KMS-11 (cell line): ENCODE measurements at regions not wholly inside any gene's neighbourhood (a gene's known extent, or its start where the extent isn't known, plus 50 kb on each side); places are given as distances from the start of the nearest gene placed in this dataset.

ENCODE experiments used
- H2AFZ ChIP-seq: fragments of 200-600 bp; sonication (generic); 2 replicates; pipeline ENCODE4 v1.6.1; 2016; ENCODE audit warnings: antibody characterized with exemption, mixed run types, low read depth
- H3K27ac ChIP-seq: fragments of 200-600 bp; sonication (generic); 2 replicates; pipeline ENCODE4 v1.6.1; 2016; ENCODE audit warnings: mild to moderate bottlenecking, mixed run types
- H3K27me3 ChIP-seq: fragments of 200-600 bp; sonication (generic); 2 replicates; pipeline ENCODE4 v1.6.1; 2017; ENCODE audit warnings: mild to moderate bottlenecking, low read depth, mixed run types, moderate library complexity; ENCODE audit not compliant: insufficient read depth
- H3K36me3 ChIP-seq: fragments of 200-600 bp; sonication (generic); 2 replicates; pipeline ENCODE4 v1.6.1; 2017; ENCODE audit warnings: mild to moderate bottlenecking, mixed run types; ENCODE audit not compliant: insufficient read depth
- H3K4me1 ChIP-seq: fragments of 200-600 bp; sonication (generic); 2 replicates; pipeline ENCODE4 v1.6.1; 2016; ENCODE audit warnings: mild to moderate bottlenecking, low read depth, mixed run types; ENCODE audit not compliant: poor library complexity, severe bottlenecking
- H3K4me2 ChIP-seq: fragments of 200-600 bp; sonication (generic); 2 replicates; pipeline ENCODE4 v1.7.0; 2016; ENCODE audit warnings: mild to moderate bottlenecking, mixed run types
- H3K4me3 ChIP-seq: fragments of 200-600 bp; sonication (generic); IDR thresholded peaks from 2 replicates; pipeline ENCODE4 v1.6.1; 2017; ENCODE audit warnings: low read depth, low read length, mixed read lengths; ENCODE audit not compliant: insufficient read depth
- H3K79me2 ChIP-seq: fragments of 200-600 bp; sonication (generic); 2 replicates; pipeline ENCODE4 v1.6.1; 2016; ENCODE audit warnings: low read depth, mixed run types; ENCODE audit not compliant: insufficient read depth
- H3K9ac ChIP-seq: fragments of 200-600 bp; sonication (generic); 2 replicates; pipeline ENCODE4 v1.6.1; 2016; ENCODE audit warnings: mild to moderate bottlenecking, mixed run types
- H4K20me1 ChIP-seq: fragments of 200-600 bp; sonication (generic); 2 replicates; pipeline ENCODE4 v1.6.1; 2016; ENCODE audit warnings: mild to moderate bottlenecking, mixed run types; ENCODE audit not compliant: insufficient read depth
- TF ChIP-seq, protein P1 (sequence below): fragments of 200-600 bp; sonication (generic); conservative IDR thresholded peaks from 2 replicates; pipeline ENCODE4 v1.6.1; 2017; ENCODE audit warnings: low read depth, mild to moderate bottlenecking, antibody characterized with exemption, low read length, moderate library complexity, mixed read lengths

DNA sequence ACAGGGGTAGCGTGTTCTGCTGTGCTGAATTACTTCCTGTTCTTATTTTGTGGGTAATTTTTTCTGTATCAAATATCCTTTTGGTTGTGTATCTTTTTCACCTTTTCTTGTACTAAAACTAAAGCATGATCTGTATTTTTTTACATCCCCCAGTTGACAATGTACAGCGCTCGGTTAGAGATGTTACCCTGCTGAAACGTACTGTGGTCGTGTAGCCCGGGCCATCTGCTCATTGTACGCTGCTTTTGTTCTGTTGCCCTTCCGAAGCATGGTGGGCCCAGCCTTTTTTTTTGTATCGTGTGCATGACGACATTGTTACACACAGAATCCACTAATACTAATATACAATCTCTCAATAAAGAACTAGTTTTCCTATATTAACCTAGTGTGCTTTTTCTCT, 233.1 kb downstream of the HAUS1 start:
- no peaks in the 10 kb centered on the region for H3K4me1 ChIP-seq
- no peak overlapping the region for H3K27ac ChIP-seq
- H3K9ac ChIP-seq: no peak overlapping the region
- no peaks in the 10 kb centered on the region for H3K27me3 ChIP-seq
- no peaks in the 10 kb centered on the region for H3K79me2 ChIP-seq
- TF ChIP-seq, protein P1, sequence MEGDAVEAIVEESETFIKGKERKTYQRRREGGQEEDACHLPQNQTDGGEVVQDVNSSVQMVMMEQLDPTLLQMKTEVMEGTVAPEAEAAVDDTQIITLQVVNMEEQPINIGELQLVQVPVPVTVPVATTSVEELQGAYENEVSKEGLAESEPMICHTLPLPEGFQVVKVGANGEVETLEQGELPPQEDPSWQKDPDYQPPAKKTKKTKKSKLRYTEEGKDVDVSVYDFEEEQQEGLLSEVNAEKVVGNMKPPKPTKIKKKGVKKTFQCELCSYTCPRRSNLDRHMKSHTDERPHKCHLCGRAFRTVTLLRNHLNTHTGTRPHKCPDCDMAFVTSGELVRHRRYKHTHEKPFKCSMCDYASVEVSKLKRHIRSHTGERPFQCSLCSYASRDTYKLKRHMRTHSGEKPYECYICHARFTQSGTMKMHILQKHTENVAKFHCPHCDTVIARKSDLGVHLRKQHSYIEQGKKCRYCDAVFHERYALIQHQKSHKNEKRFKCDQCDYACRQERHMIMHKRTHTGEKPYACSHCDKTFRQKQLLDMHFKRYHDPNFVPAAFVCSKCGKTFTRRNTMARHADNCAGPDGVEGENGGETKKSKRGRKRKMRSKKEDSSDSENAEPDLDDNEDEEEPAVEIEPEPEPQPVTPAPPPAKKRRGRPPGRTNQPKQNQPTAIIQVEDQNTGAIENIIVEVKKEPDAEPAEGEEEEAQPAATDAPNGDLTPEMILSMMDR: no peak
- no peaks in the 10 kb centered on the region for H3K36me3 ChIP-seq
- H2AFZ ChIP-seq: no peak overlapping the region
- no peak overlapping the region for H3K4me2 ChIP-seq
- H4K20me1 ChIP-seq: no peaks in the 10 kb centered on the region
- H3K4me3 ChIP-seq: no peak overlapping the region

DNA sequence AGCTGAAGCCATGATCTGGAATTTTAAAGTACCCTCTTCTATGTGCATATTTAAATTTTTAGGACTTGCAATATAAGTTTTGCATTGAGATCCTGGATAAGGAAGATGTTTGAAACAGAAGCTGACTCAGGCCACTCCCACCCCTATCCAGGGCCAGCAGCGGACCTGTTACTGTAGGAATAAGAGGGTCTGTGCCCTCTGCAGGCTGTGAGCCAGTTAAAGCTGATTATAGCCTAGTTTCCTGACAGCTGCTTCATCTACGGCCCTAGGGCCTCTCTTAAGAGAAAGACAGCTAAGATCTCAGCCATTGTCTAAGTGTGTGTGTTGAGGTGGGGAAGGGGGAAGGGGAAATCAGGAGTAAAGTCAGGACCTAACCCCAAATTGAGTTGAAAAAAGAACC, 234.0 kb downstream of the HAUS1 start:
- no peak overlapping the region for H3K4me3 ChIP-seq
- H2AFZ ChIP-seq: no peak overlapping the region
- no peaks in the 10 kb centered on the region for H3K4me1 ChIP-seq
- H3K27ac ChIP-seq: no peak overlapping the region
- no peaks in the 10 kb centered on the region for H4K20me1 ChIP-seq
- H3K4me2 ChIP-seq: no peak overlapping the region
- H3K79me2 ChIP-seq: no peaks in the 10 kb centered on the region
- no peaks in the 10 kb centered on the region for H3K27me3 ChIP-seq
- TF ChIP-seq, protein P1: no peak
- H3K9ac ChIP-seq: no peak overlapping the region
- no peaks in the 10 kb centered on the region for H3K36me3 ChIP-seq

DNA sequence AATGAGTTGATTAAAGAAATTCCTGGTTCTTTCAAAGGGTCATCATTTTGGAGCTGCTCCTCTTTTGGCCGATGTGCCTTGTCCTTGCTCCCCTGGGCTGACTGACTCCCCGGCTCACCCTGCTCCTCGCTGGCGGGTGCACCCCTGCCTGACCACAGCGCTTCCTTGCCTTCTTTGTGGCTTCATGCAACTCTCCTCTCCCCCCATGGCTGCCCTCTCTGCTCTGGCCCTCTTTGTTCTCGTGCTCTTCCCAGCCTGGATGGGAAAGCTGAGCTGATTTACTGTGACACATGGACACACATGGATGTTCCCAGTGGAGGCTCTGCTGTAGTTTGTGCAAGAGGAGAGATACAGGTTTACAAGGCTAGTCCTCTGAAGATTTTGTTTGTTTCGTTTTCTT, 234.6 kb downstream of the HAUS1 start:
- TF ChIP-seq, protein P1: no peak
- no peaks in the 10 kb centered on the region for H3K4me1 ChIP-seq
- H3K9ac ChIP-seq: no peak overlapping the region
- H3K36me3 ChIP-seq: no peaks in the 10 kb centered on the region
- no peaks in the 10 kb centered on the region for H4K20me1 ChIP-seq
- no peak overlapping the region for H2AFZ ChIP-seq
- no peak overlapping the region for H3K27ac ChIP-seq
- H3K4me3 ChIP-seq: no peak overlapping the region
- H3K79me2 ChIP-seq: no peaks in the 10 kb centered on the region
- H3K4me2 ChIP-seq: no peak overlapping the region
- no peaks in the 10 kb centered on the region for H3K27me3 ChIP-seq

DNA sequence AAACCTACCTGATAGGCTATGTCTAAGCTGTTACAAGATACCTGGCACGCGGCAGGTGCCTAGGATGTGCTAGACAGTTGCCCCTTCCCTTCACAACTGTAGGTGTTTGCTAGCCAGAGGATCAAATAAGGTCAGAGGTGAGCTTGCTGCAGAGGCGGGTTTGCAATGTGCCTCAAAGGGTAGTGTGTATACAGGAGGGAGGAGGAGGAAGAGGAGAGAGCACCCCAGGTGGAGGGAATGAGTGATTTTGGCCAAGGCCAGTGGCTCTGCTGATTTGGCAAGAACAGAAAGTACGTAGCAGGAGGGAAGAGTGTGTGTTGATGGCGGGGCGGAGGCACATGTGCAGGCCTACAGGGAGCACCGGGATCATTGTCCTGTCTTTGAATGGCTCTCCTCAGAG, 236.5 kb downstream of the HAUS1 start:
- no peaks in the 10 kb centered on the region for H3K36me3 ChIP-seq
- TF ChIP-seq, protein P1: no peak
- H3K4me3 ChIP-seq: no peak overlapping the region
- no peak overlapping the region for H2AFZ ChIP-seq
- no peaks in the 10 kb centered on the region for H3K4me1 ChIP-seq
- no peaks in the 10 kb centered on the region for H4K20me1 ChIP-seq
- H3K27ac ChIP-seq: no peak overlapping the region
- H3K9ac ChIP-seq: no peak overlapping the region
- no peaks in the 10 kb centered on the region for H3K79me2 ChIP-seq
- H3K4me2 ChIP-seq: no peak overlapping the region
- H3K27me3 ChIP-seq: no peaks in the 10 kb centered on the region

DNA sequence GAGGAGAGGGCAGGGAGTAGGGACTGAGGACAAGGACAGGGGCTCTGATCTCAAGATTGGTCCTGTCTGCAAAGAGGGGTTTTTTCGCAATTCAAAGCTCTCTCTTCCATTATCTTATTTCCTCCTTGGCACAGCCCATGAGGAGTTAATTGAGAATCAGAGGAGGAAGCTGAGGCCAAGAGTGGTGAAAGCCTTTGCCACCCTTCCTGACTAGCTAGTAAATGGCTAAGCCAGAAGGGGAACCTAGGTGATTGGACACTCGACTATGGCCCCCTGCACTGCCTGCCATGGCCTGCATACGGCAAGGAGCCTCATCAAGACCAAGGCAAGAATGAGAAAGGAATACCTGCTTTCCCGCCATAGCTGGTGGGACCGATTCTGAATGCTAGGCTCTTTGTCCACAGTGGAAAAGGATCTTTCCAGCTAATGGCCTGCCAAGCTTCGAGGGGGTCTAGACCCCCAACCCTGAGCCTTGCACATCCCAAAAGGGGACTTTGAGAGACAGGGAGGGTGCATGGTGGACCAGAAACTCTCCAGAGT, 237.9 kb downstream of the HAUS1 start:
- H3K9ac ChIP-seq: no peak overlapping the region
- H2AFZ ChIP-seq: no peak overlapping the region
- no peak overlapping the region for H3K27ac ChIP-seq
- H3K27me3 ChIP-seq: no peaks in the 10 kb centered on the region
- H3K4me2 ChIP-seq: no peak overlapping the region
- H3K79me2 ChIP-seq: no peaks in the 10 kb centered on the region
- no peaks in the 10 kb centered on the region for H3K36me3 ChIP-seq
- H3K4me1 ChIP-seq: no peaks in the 10 kb centered on the region
- no peaks in the 10 kb centered on the region for H4K20me1 ChIP-seq
- TF ChIP-seq, protein P1: no peak
- H3K4me3 ChIP-seq: no peak overlapping the region
